ENCODE measurements at regions not wholly inside any gene's neighbourhood (a gene's known extent, or its start where the extent isn't known, plus 50 kb on each side); places are given as distances from the start of the nearest gene placed in this dataset.

DNA sequence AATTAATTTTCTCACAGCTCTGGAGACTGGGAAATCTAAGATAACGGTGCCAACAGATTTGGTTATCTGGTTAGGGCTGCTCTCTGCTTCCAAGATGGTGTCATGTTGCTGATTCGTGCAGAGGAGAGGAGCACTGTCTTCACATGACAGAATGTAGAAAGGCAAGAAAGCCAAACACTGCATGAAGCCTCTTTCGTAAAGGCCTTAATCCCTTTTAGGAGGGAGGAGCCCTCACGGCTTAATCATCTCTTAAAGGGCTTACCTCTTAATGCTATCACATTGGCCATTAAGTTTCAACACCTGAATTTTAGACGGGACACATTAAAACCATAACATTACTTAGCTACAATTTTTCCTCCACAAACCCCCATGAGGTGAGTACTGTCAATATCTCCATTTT lies 174.1 kb downstream of the COX18 start:
- H3K27ac ChIP-seq (ENCODE audit: low read depth in 1 of 2, low read length in 2 of 2): no peak overlapping the region
- no peaks in the 10 kb centered on the region for H3K27me3 ChIP-seq (ENCODE audit: control insufficient read depth in 4 of 4, insufficient read depth in 4 of 4, low read length in 3 of 4)
- peaks cover 0 to 7% (median 3%) of the 10 kb centered on the region in 4 donors for H3K4me1 ChIP-seq (ENCODE audit: control insufficient read depth in 4 of 4, insufficient read depth in 4 of 4, low read length in 3 of 4)
- H3K4me3 ChIP-seq (ENCODE audit: low read depth in 1 of 3, low read length in 3 of 3): no peak overlapping the region
- no peaks in the 10 kb centered on the region for H3K36me3 ChIP-seq (ENCODE audit: control insufficient read depth in 4 of 4, insufficient read depth in 3 of 4, low read depth in 1 of 4, low read length in 3 of 4)
- 81% methylated on average over 5 of the region's 5 CpGs for WGBS
- H3K9me3 ChIP-seq (ENCODE audit: control insufficient read depth in 4 of 4, low read length in 3 of 4): no peaks in the 10 kb centered on the region
- TF ChIP-seq JUND (IDR thresholded peaks at IDR 0.05) (no peak), TAF1 (conservative IDR thresholded peaks at IDR 0.05) (no peak), MAX (IDR thresholded peaks at IDR 0.05) (no peak), REST (IDR thresholded peaks at IDR 0.05) (no peak), SP1 (IDR thresholded peaks at IDR 0.05) (no peak), RXRA (IDR thresholded peaks at IDR 0.05) (no peak), HNF4G (IDR thresholded peaks at IDR 0.05) (no peak), FOXA2 (IDR thresholded peaks at IDR 0.05) (no peak), HNF4A (conservative IDR thresholded peaks at IDR 0.05) (no peak), EGR1 (IDR thresholded peaks at IDR 0.05; ENCODE audit: low read depth in 2 of 2) (no peak), GABPA (IDR thresholded peaks at IDR 0.05 in 1 of 2, conservative IDR thresholded peaks at IDR 0.05 in 1 of 2) (no peak), NR2F2 (IDR thresholded peaks at IDR 0.05) (no peak), YY1 (IDR thresholded peaks at IDR 0.05) (no peak), FOXA1 (IDR thresholded peaks at IDR 0.05) (no peak), ATF3 (IDR thresholded peaks at IDR 0.05) (no peak)
- TF ChIP-seq, protein P1, sequence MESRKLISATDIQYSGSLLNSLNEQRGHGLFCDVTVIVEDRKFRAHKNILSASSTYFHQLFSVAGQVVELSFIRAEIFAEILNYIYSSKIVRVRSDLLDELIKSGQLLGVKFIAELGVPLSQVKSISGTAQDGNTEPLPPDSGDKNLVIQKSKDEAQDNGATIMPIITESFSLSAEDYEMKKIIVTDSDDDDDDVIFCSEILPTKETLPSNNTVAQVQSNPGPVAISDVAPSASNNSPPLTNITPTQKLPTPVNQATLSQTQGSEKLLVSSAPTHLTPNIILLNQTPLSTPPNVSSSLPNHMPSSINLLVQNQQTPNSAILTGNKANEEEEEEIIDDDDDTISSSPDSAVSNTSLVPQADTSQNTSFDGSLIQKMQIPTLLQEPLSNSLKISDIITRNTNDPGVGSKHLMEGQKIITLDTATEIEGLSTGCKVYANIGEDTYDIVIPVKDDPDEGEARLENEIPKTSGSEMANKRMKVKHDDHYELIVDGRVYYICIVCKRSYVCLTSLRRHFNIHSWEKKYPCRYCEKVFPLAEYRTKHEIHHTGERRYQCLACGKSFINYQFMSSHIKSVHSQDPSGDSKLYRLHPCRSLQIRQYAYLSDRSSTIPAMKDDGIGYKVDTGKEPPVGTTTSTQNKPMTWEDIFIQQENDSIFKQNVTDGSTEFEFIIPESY (IDR thresholded peaks at IDR 0.05): no peak
- TF ChIP-seq, protein P2, sequence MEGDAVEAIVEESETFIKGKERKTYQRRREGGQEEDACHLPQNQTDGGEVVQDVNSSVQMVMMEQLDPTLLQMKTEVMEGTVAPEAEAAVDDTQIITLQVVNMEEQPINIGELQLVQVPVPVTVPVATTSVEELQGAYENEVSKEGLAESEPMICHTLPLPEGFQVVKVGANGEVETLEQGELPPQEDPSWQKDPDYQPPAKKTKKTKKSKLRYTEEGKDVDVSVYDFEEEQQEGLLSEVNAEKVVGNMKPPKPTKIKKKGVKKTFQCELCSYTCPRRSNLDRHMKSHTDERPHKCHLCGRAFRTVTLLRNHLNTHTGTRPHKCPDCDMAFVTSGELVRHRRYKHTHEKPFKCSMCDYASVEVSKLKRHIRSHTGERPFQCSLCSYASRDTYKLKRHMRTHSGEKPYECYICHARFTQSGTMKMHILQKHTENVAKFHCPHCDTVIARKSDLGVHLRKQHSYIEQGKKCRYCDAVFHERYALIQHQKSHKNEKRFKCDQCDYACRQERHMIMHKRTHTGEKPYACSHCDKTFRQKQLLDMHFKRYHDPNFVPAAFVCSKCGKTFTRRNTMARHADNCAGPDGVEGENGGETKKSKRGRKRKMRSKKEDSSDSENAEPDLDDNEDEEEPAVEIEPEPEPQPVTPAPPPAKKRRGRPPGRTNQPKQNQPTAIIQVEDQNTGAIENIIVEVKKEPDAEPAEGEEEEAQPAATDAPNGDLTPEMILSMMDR (IDR thresholded peaks at IDR 0.05; ENCODE audit: low read depth, low read length, missing input control): no peak
- H3K9ac ChIP-seq (ENCODE audit: low read depth in 1 of 2, low read length in 2 of 2): no peak overlapping the region
- DNase-seq (ENCODE audit: low spot score): no peak
